Left lobe of liver (tissue), 2 donors: ENCODE measurements at regions not wholly inside any gene's neighbourhood (a gene's known extent, or its start where the extent isn't known, plus 50 kb on each side); places are given as distances from the start of the nearest gene placed in this dataset.

ENCODE experiments used
- ATAC-seq: fragments of 200-7000 bp; cut with Tn5 transposase; one replicate; pipeline ENCODE4 v1.9.1; 2020; ENCODE audit warnings: mild to moderate bottlenecking, moderate library complexity
- DNase-seq: peaks from one replicate; pipeline ENCODE4 v3.0.0-alpha.2; 2020; ENCODE audit warnings: low spot score
- donor health status: DM: no; HTN: no; CAD: no; lungs with moderate emphysema.
- donor health status: DM: no; HTN: yes; CAD: no.

DNA sequence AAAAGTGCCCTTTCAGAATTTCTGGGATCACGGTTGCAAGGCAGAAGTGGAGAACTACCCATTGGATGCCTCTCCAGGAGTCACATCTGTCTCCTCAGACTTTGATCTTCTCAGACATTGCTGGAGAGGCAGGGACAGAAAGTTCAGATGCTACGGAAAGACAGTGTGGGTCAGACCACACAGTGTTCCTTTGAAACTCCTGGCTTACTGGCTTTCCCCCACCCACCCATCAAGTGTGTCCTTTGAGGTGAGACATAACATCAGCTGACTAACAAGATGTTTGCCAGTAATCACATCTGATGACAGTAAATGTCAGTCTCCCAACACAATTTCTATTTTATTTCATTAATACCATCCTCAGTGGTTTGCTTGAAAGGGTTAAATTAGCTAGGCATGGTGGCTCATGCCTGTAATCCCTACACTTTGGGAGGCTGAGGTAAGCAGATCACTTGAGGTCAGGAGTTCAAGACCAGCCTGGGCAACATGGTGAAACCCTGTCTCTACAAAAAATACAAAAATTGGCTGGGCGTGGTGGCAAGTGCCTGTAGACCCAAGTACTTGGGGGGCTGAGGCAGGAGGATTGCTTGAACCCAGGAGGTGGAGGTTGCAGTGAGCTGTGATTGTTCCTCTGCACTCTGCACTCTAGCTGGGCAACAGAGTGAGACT lies 67.2 kb upstream of the SNX9 start:
- ATAC-seq = no peak

GRCh38 chr6:157756708-157757429 lies 66.2 kb upstream of the SNX9 start:
- DNase-seq = peak; percentile 90
- peak; percentile 99 for ATAC-seq

More for the DNA sequence above, 67.2 kb upstream of the SNX9 start:
- DNase-seq = no peak

- ATAC-seq = no peak
- DNase-seq = no peak
Measured at GRCh38 chr6:157757430-157758403, 65.3 kb upstream of the SNX9 start.

DNA sequence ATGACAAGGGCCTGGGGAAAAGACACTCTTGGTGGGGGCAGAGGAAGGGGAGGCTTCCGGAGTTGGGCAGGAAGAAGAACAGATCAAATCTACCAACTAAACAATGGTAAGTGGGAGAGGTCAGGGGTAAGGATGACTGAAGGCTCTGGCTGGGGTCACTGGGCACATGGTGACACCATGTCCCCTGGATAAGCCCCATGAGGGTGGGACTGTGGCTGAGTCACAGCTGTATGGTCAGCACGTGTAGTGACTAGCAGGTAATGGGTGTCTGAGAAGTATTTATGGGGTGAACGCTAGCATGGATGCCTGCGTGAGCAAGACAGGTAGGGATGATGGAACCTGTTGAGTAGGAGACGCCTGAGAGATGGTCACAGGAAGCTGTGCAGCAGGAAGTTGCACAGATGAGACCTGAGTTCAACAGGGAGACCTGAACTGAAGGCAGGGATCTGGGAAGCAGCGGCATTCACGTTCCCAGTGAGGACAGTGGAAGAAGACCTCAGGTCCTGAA lies 64.5 kb upstream of the SNX9 start:
- DNase-seq = no peak
- no peak for ATAC-seq

- DNase-seq (no peak), ATAC-seq (no peak)
Measured at GRCh38 chr6:157759028-157759427, 64.0 kb upstream of the SNX9 start.

GRCh38 chr6:157760137-157760536 lies 62.9 kb upstream of the SNX9 start:
- ATAC-seq (no peak), DNase-seq (no peak)

DNA sequence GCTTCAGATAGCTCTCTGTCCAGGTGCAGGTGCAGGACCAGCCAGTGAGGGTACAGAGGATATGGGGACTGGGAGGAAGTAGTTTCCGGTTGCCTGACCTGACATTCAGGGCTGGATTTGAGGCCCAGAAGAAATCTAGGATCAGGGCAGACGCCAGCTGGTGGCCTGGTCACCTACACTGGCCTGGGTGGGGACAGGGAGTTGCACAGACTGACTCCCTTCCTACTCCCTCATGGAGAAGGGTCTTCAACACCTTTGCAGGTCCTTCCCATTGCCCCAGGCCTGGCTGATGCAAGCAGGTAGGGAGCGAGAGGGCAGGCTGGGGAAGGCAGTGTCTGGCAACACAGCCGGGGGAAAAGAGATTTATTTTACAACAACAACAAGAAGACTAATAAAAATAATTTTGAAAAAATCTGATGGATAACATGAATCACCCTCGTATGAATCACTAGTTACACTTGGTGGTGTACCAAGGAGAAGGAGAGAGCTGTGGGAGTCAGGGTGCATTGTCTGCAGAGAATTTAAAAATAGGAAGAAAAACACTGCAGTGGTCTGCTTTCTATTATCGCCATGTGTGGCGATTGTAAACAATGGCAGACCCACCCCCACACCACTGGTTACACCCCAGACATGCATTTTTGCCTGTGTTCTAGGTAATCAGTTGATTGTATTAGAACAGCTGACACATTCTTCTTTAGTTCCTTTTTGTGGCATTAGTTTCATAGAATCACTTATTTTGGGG lies 62.3 kb upstream of the SNX9 start:
- no peak for DNase-seq
- ATAC-seq = no peak

- no peak for ATAC-seq
- no peak for DNase-seq
Measured at GRCh38 chr6:157761331-157761921, 61.6 kb upstream of the SNX9 start.

GRCh38 chr6:157761926-157762325 lies 61.1 kb upstream of the SNX9 start:
- no peak for ATAC-seq
- no peak for DNase-seq

DNA sequence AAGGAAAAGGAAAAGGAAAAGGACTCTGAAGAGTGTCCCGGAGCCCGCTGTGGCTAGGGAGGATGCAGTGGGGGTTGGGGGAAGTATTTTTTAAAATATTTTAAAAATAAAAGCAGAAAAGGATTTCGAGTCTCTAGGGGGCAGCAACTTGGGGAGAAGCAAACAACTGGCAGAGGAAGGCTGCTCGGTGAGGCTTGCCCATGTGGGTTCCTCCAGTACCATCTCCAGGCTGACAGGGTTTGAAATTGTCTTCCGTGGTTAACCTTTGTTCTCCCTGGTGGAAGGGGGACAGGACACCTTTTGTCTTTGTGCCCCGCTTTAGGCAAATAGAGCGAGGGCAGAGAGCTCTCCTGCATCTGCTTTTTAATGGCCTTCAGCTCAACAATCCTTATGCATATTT lies 60.4 kb upstream of the SNX9 start:
- ATAC-seq (peak; percentile 5), DNase-seq (no peak)

DNA sequence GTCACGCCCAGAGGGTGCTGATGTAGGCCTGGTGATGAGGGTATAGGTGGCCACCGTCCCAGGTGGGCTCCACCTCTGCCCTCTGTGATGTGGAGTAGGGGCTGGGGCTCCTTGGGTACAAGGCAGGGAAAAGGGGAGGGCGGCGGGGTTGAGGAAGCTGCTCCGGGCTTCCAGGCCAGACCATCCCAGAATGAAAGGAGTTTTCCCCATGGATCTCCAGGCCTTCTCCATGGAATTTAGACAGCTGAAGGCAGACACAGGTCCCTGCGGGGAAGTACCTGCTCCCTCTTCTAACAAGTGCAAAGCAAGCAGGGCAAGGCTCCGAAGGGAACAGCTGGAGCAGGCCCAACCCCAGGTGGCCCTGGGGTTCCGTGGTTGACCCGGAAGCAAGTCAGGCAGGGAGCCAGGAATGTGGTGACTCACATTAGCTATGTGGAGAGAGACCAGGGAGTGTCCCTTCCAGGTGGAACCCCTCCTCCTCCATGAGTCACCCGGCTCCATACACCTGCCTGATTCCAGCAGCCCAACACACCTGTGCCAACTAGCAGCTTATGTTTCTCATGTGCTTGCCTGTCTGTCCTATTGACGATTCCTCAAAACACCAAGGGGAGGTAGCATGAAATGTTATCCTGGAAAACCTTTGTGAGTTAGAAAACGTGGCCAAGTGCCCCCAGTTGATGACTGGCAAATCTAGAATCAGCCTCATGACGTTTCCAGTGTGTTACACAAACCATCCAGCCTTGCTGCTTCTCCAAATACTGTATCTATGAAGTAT lies 59.7 kb upstream of the SNX9 start:
- ATAC-seq (peak; percentile 68), DNase-seq (peak; percentile 71)

DNA sequence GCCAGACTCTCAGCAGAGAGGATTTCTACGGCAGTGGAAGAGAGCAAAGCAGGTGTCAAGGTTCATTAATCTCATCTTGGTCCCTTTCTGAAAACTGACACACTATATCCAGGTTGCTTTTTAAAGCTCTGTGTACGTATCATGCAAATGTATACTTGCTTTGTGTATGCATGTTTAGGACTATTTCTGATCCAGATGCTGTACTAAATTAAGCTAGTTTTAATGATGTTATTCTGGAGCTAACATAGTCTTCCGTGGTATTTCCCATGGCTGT lies 59.2 kb upstream of the SNX9 start:
- ATAC-seq (no peak), DNase-seq (no peak)

- peak; percentile 66 for ATAC-seq
- peak; percentile 60 for DNase-seq
Measured at GRCh38 chr6:157764178-157765068, 58.6 kb upstream of the SNX9 start.

- DNase-seq = no peak
- no peak for ATAC-seq
Measured at GRCh38 chr6:157766901-157767774, 55.9 kb upstream of the SNX9 start.

- ATAC-seq (no peak), DNase-seq (no peak)
Measured at GRCh38 chr6:157767775-157768156, 55.3 kb upstream of the SNX9 start.

- ATAC-seq = no peak
- no peak for DNase-seq
Measured at GRCh38 chr6:157768304-157768703, 54.7 kb upstream of the SNX9 start.

- no peak for DNase-seq
- no peak for ATAC-seq
Measured at GRCh38 chr6:157768863-157769551, 54.0 kb upstream of the SNX9 start.
